Neural progenitor cell (in vitro differentiated cells): ENCODE measurements at regions not wholly inside any gene's neighbourhood (a gene's known extent, or its start where the extent isn't known, plus 50 kb on each side); places are given as distances from the start of the nearest gene placed in this dataset.

Experiments
- DNase-seq: peaks from one replicate; pipeline ENCODE4 v3.0.0-alpha.2; 2016; ENCODE audit warnings: low spot score
- H2AFZ ChIP-seq: fragments of 200-600 bp; sonication (generic); replicated peaks from 2 replicates; pipeline ENCODE4 v1.6.1; 2016; ENCODE audit warnings: antibody characterized with exemption
- H3F3A ChIP-seq: fragments of 200-600 bp; sonication (generic); 2 replicates; pipeline ENCODE4 v1.6.1; 2016; ENCODE audit warnings: antibody characterized with exemption, low read depth
- H3K27ac ChIP-seq: fragments of 200-600 bp; sonication (generic); 2 replicates; pipeline ENCODE4 v1.5.1; 2016; ENCODE audit warnings: mild to moderate bottlenecking
- H3K27me3 ChIP-seq: fragments of 200-600 bp; sonication (generic); 2 replicates; pipeline ENCODE4 v1.6.1; 2016; ENCODE audit warnings: mild to moderate bottlenecking, moderate library complexity
- H3K36me3 ChIP-seq: fragments of 200-600 bp; sonication (generic); 2 replicates; pipeline ENCODE4 v1.5.1; 2016
- H3K4me1 ChIP-seq: fragments of 200-600 bp; sonication (generic); 2 replicates; pipeline ENCODE4 v1.6.1; 2016; ENCODE audit warnings: mixed run types
- H3K4me2 ChIP-seq: fragments of 200-600 bp; sonication (generic); 2 replicates; pipeline ENCODE4 v1.6.1; 2016
- H3K4me3 ChIP-seq: fragments of 200-600 bp; sonication (generic); 2 replicates; pipeline ENCODE4 v1.5.1; 2016
- H3K79me2 ChIP-seq: fragments of 200-600 bp; sonication (generic); 2 replicates; pipeline ENCODE4 v1.6.1; 2016; ENCODE audit warnings: low read depth
- H3K9ac ChIP-seq: fragments of 200-600 bp; sonication (generic); 2 replicates; pipeline ENCODE4 v1.6.1; 2016
- H3K9me3 ChIP-seq: fragments of 200-600 bp; sonication (generic); 2 replicates; pipeline ENCODE4 v1.5.1; 2016; ENCODE audit warnings: low read depth
- H4K20me1 ChIP-seq: fragments of 200-600 bp; sonication (generic); 2 replicates; pipeline ENCODE4 v1.6.1; 2016; ENCODE audit warnings: low read depth
- H3K27ac Mint-ChIP-seq: 3 replicates; pipeline ENCODE4 v1.8.0; 2021; ENCODE audit warnings: mixed read lengths
- H3K27me3 Mint-ChIP-seq: 2 replicates; pipeline ENCODE4 v1.8.0; 2022; ENCODE audit warnings: low read depth, mild to moderate bottlenecking, inconsistent platforms, moderate library complexity, mixed read lengths; ENCODE audit not compliant: insufficient read depth
- H3K36me3 Mint-ChIP-seq: 3 replicates; pipeline ENCODE4 v1.8.0; 2021; ENCODE audit warnings: mixed read lengths
- H3K4me1 Mint-ChIP-seq: 3 replicates; pipeline ENCODE4 v1.8.0; 2021; ENCODE audit warnings: mixed read lengths
- H3K4me3 Mint-ChIP-seq: 3 replicates; pipeline ENCODE4 v1.8.0; 2021; ENCODE audit warnings: mild to moderate bottlenecking, moderate library complexity, mixed read lengths
- H3K9me3 Mint-ChIP-seq: 3 replicates; pipeline ENCODE4 v1.8.0; 2020; ENCODE audit warnings: mixed read lengths
- CTCF ChIP-seq: fragments of 200-600 bp; sonication (generic); IDR thresholded peaks from 2 replicates; pipeline ENCODE4 v1.5.1; 2017; ENCODE audit warnings: antibody characterized with exemption, mild to moderate bottlenecking
- EZH2 ChIP-seq: fragments of 200-600 bp; sonication (generic); IDR thresholded peaks from 2 replicates; pipeline ENCODE4 v1.6.1; 2017; ENCODE audit warnings: antibody characterized with exemption, mild to moderate bottlenecking, moderate library complexity
- EZH2phosphoT487 ChIP-seq: fragments of 200-600 bp; sonication (generic); IDR thresholded peaks from 2 replicates; pipeline ENCODE4 v1.6.1; 2017; ENCODE audit warnings: antibody characterized with exemption

- H3K9me3 ChIP-seq, result no peaks in the 10 kb centered on the region
- H3K4me1 ChIP-seq, result peaks cover 23% of the 10 kb centered on the region
- DNase-seq, result no peak
- H3K4me3 ChIP-seq, result no peak overlapping the region
- H3K79me2 ChIP-seq, result peaks cover 19% of the 10 kb centered on the region
- H2AFZ ChIP-seq, result no peak overlapping the region
- Mint-ChIP-seq H3K4me1 (peaks cover 9% of the 10 kb centered on the region), H3K27me3 (peaks cover 4% of the 10 kb centered on the region), H3K27ac (no peak overlapping the region), H3K4me3 (no peak overlapping the region), H3K9me3 (peaks cover 2% of the 10 kb centered on the region), H3K36me3 (no peaks in the 10 kb centered on the region)
- no peak overlapping the region for H3K27ac ChIP-seq
- H3K36me3 ChIP-seq, result no peaks in the 10 kb centered on the region
- H3K9ac ChIP-seq, result no peak overlapping the region
- H3K4me2 ChIP-seq, result no peak overlapping the region
- peaks cover 20% of the 10 kb centered on the region for H3F3A ChIP-seq
- H4K20me1 ChIP-seq, result no peaks in the 10 kb centered on the region
- no peak for TF ChIP-seq CTCF
- TF ChIP-seq EZH2, result no peak
- no peak for TF ChIP-seq EZH2phosphoT487
- H3K27me3 ChIP-seq, result no peaks in the 10 kb centered on the region
Measured at GRCh38 chr18:1002653-1003178, 98.0 kb downstream of the ADCYAP1 start.

GRCh38 chr18:1003499-1003898 lies 98.8 kb downstream of the ADCYAP1 start:
- Histone ChIP-seq H3K9ac (no peak overlapping the region), H3K9me3 (no peaks in the 10 kb centered on the region), H3K4me3 (no peak overlapping the region), H2AFZ (no peak overlapping the region), H4K20me1 (no peaks in the 10 kb centered on the region), H3K79me2 (peaks cover 19% of the 10 kb centered on the region), H3K36me3 (no peaks in the 10 kb centered on the region), H3F3A (peaks cover 17% of the 10 kb centered on the region), H3K27ac (no peak overlapping the region), H3K4me1 (peaks cover 19% of the 10 kb centered on the region), H3K27me3 (no peaks in the 10 kb centered on the region), H3K4me2 (no peak overlapping the region)
- peaks cover 4% of the 10 kb centered on the region for H3K27me3 Mint-ChIP-seq
- H3K9me3 Mint-ChIP-seq, result peaks cover 2% of the 10 kb centered on the region
- H3K27ac Mint-ChIP-seq, result no peak overlapping the region
- TF ChIP-seq EZH2 (no peak), EZH2phosphoT487 (no peak), CTCF (no peak)
- H3K4me3 Mint-ChIP-seq, result no peak overlapping the region
- peaks cover 9% of the 10 kb centered on the region for H3K4me1 Mint-ChIP-seq
- no peak for DNase-seq
- no peaks in the 10 kb centered on the region for H3K36me3 Mint-ChIP-seq

- Mint-ChIP-seq H3K4me3 (no peak overlapping the region), H3K27me3 (peaks cover 7% of the 10 kb centered on the region), H3K4me1 (no peaks in the 10 kb centered on the region), H3K9me3 (peaks cover 2% of the 10 kb centered on the region), H3K36me3 (no peaks in the 10 kb centered on the region), H3K27ac (no peak overlapping the region)
- no peak for TF ChIP-seq EZH2
- no peak overlapping the region for H3K27ac ChIP-seq
- no peak overlapping the region for H3K9ac ChIP-seq
- no peaks in the 10 kb centered on the region for H3K9me3 ChIP-seq
- H3K4me3 ChIP-seq, result no peak overlapping the region
- no peaks in the 10 kb centered on the region for H3K36me3 ChIP-seq
- no peaks in the 10 kb centered on the region for H3K27me3 ChIP-seq
- no peaks in the 10 kb centered on the region for H4K20me1 ChIP-seq
- no peaks in the 10 kb centered on the region for H3K4me1 ChIP-seq
- DNase-seq, result no peak
- H3K79me2 ChIP-seq, result peaks cover 6% of the 10 kb centered on the region
- H3K4me2 ChIP-seq, result no peak overlapping the region
- H3F3A ChIP-seq, result no peaks in the 10 kb centered on the region
- H2AFZ ChIP-seq, result no peak overlapping the region
Measured at GRCh38 chr18:1006304-1006703, 101.6 kb downstream of the ADCYAP1 start.

GRCh38 chr18:1006965-1007364 lies 102.3 kb downstream of the ADCYAP1 start:
- peaks cover 7% of the 10 kb centered on the region for H3K27me3 Mint-ChIP-seq
- no peak overlapping the region for H3K27ac Mint-ChIP-seq

More at GRCh38 chr18:1006965-1007364, 102.3 kb downstream of the ADCYAP1 start:
- Histone ChIP-seq H4K20me1 (no peaks in the 10 kb centered on the region), H2AFZ (no peak overlapping the region), H3K9ac (no peak overlapping the region), H3K4me2 (no peak overlapping the region), H3K79me2 (peaks cover under 1% of the 10 kb centered on the region), H3F3A (no peaks in the 10 kb centered on the region), H3K4me3 (no peak overlapping the region), H3K27ac (no peak overlapping the region), H3K27me3 (no peaks in the 10 kb centered on the region), H3K9me3 (no peaks in the 10 kb centered on the region), H3K4me1 (no peaks in the 10 kb centered on the region), H3K36me3 (no peaks in the 10 kb centered on the region)
- H3K4me3 Mint-ChIP-seq, result no peak overlapping the region
- TF ChIP-seq CTCF (no peak), EZH2phosphoT487 (no peak), EZH2 (no peak)
- no peaks in the 10 kb centered on the region for H3K36me3 Mint-ChIP-seq
- peaks cover 2% of the 10 kb centered on the region for H3K9me3 Mint-ChIP-seq
- H3K4me1 Mint-ChIP-seq, result no peaks in the 10 kb centered on the region
- no peak for DNase-seq
